ENCODE measurements at regions not wholly inside any gene's neighbourhood (a gene's known extent, or its start where the extent isn't known, plus 50 kb on each side); places are given as distances from the start of the nearest gene placed in this dataset.
"Not testable (repeated sequence)": the region's sequence is repeated elsewhere in the genome, so short reads cannot be mapped to it uniquely, and the experiment has no call there.

- DNase-seq (ENCODE audit: low read depth) = no peak
These were observed 221.8 kb upstream of the PLXNA2 start for GRCh38 chr1:208465786-208466590.

- DNase-seq (ENCODE audit: low read depth) = no peak
These were observed 223.1 kb upstream of the PLXNA2 start for GRCh38 chr1:208467151-208467780.

GRCh38 chr1:208475449-208475848 lies 231.3 kb upstream of the PLXNA2 start:
- no peak for DNase-seq (ENCODE audit: low read depth)

- no peak for DNase-seq (ENCODE audit: low read depth)
These were observed 232.0 kb upstream of the PLXNA2 start for GRCh38 chr1:208475951-208476845.

- DNase-seq (ENCODE audit: low read depth) = no peak
These were observed 232.6 kb upstream of the PLXNA2 start for GRCh38 chr1:208476846-208477170.

GRCh38 chr1:208479435-208479834 lies 235.3 kb upstream of the PLXNA2 start:
- DNase-seq (ENCODE audit: low read depth) = no peak

- no peak for DNase-seq (ENCODE audit: low read depth)
These were observed 241.3 kb upstream of the PLXNA2 start for GRCh38 chr1:208485512-208485911.

- no peak for DNase-seq (ENCODE audit: low read depth)
These were observed 242.5 kb upstream of the PLXNA2 start for GRCh38 chr1:208486677-208487076.

- not testable (repeated sequence) for DNase-seq (ENCODE audit: low read depth)
These were observed 244.2 kb upstream of the PLXNA2 start for GRCh38 chr1:208488432-208488831.

- no peak for DNase-seq (ENCODE audit: low read depth)
These were observed 252.5 kb upstream of the PLXNA2 start for GRCh38 chr1:208496467-208497371.

GRCh38 chr1:208497866-208498541 lies 253.8 kb upstream of the PLXNA2 start:
- DNase-seq (ENCODE audit: low read depth) = no peak

GRCh38 chr1:208499026-208499425 lies 254.8 kb upstream of the PLXNA2 start:
- no peak for DNase-seq (ENCODE audit: low read depth)

- DNase-seq (ENCODE audit: low read depth) = no peak
These were observed 255.4 kb upstream of the PLXNA2 start for GRCh38 chr1:208499601-208500000.

GRCh38 chr1:208500375-208500774 lies 256.2 kb upstream of the PLXNA2 start:
- DNase-seq (ENCODE audit: low read depth) = no peak

- no peak for DNase-seq (ENCODE audit: low read depth)
These were observed 257.4 kb upstream of the PLXNA2 start for GRCh38 chr1:208501542-208501941.

- DNase-seq (ENCODE audit: low read depth) = no peak
These were observed 259.6 kb upstream of the PLXNA2 start for GRCh38 chr1:208503787-208504186.

- DNase-seq (ENCODE audit: low read depth) = no peak
These were observed 262.6 kb upstream of the PLXNA2 start for GRCh38 chr1:208506812-208507211.

GRCh38 chr1:208509072-208509471 lies 264.9 kb upstream of the PLXNA2 start:
- DNase-seq (ENCODE audit: low read depth) = no peak

GRCh38 chr1:208510192-208510952 lies 266.2 kb upstream of the PLXNA2 start:
- DNase-seq (ENCODE audit: low read depth) = no peak

GRCh38 chr1:208511242-208511860 lies 267.2 kb upstream of the PLXNA2 start:
- DNase-seq (ENCODE audit: low read depth) = no peak

Measured in CMK (cell line).